Upper lobe of right lung (tissue), 1 donor: ENCODE measurements at regions not wholly inside any gene's neighbourhood (a gene's known extent, or its start where the extent isn't known, plus 50 kb on each side); places are given as distances from the start of the nearest gene placed in this dataset.
"Not testable (repeated sequence)": the region's sequence is repeated elsewhere in the genome, so short reads cannot be mapped to it uniquely, and the experiment has no call there.

ENCODE experiments used
- ATAC-seq: fragments of 200-7000 bp; cut with Tn5 transposase; one replicate; pipeline ENCODE4 v1.9.1; 2020; ENCODE audit warnings: mild to moderate bottlenecking, moderate library complexity
- DNase-seq: peaks from one replicate; pipeline ENCODE4 v3.0.0-alpha.2; 2020
- H3K27ac ChIP-seq: fragments of 200-600 bp; one replicate; pipeline ENCODE4 v1.8.0; 2022
- H3K27me3 ChIP-seq: fragments of 200-600 bp; one replicate; pipeline ENCODE4 v1.8.0; 2022; ENCODE audit warnings: mild to moderate bottlenecking
- H3K36me3 ChIP-seq: fragments of 200-600 bp; one replicate; pipeline ENCODE4 v1.8.0; 2022
- H3K4me1 ChIP-seq: fragments of 200-600 bp; one replicate; pipeline ENCODE4 v1.8.0; 2022
- H3K4me3 ChIP-seq: fragments of 200-600 bp; one replicate; pipeline ENCODE4 v1.8.0; 2022; ENCODE audit warnings: mild to moderate bottlenecking
- H3K9me3 ChIP-seq: fragments of 200-600 bp; one replicate; pipeline ENCODE4 v1.8.0; 2022
- intact Hi-C: fragments of 100-400 bp; cut with DNase I; formaldehyde crosslinking; loops from one replicate; pipeline ENCODE4 v1.11.0; 2022
- TF ChIP-seq, protein P1 (sequence below): fragments of 200-600 bp; IDR thresholded peaks from one replicate; pipeline ENCODE4 v1.8.0; 2022; ENCODE audit warnings: antibody characterized with exemption
- donor health status: DM: no; HTN: yes; CAD: no; lungs with severe emphysema.

DNA sequence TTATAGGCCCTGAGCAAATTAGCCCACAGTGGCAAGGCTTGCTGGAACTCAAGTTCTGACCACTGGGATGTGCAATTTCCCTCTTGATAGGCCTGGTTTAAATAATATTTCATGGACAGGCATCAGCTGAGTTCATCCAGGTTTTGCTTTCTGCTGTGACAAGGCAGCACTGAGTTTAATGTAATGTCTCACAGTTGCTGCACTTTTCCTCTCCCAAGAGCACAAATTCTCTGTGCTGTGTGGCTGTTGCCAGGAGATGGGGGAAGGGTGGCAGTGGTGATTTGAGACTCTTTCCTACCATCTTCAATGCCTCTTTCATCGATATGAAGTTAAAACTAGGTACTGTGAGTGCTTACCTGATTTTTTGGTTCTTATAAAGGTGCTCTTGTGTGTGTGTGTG, 272.8 kb upstream of the STXBP6 start:
- ATAC-seq (no peak), DNase-seq (no peak)
- no peaks in the 10 kb centered on the region for H3K4me1 ChIP-seq
- H3K36me3 ChIP-seq: no peaks in the 10 kb centered on the region
- no peaks in the 10 kb centered on the region for H3K27me3 ChIP-seq
- intact Hi-C loops: no loop called here
- H3K9me3 ChIP-seq: no peaks in the 10 kb centered on the region
- H3K27ac ChIP-seq: no peak overlapping the region
- H3K4me3 ChIP-seq: no peak overlapping the region
- TF ChIP-seq, protein P1, sequence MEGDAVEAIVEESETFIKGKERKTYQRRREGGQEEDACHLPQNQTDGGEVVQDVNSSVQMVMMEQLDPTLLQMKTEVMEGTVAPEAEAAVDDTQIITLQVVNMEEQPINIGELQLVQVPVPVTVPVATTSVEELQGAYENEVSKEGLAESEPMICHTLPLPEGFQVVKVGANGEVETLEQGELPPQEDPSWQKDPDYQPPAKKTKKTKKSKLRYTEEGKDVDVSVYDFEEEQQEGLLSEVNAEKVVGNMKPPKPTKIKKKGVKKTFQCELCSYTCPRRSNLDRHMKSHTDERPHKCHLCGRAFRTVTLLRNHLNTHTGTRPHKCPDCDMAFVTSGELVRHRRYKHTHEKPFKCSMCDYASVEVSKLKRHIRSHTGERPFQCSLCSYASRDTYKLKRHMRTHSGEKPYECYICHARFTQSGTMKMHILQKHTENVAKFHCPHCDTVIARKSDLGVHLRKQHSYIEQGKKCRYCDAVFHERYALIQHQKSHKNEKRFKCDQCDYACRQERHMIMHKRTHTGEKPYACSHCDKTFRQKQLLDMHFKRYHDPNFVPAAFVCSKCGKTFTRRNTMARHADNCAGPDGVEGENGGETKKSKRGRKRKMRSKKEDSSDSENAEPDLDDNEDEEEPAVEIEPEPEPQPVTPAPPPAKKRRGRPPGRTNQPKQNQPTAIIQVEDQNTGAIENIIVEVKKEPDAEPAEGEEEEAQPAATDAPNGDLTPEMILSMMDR: no peak

DNA sequence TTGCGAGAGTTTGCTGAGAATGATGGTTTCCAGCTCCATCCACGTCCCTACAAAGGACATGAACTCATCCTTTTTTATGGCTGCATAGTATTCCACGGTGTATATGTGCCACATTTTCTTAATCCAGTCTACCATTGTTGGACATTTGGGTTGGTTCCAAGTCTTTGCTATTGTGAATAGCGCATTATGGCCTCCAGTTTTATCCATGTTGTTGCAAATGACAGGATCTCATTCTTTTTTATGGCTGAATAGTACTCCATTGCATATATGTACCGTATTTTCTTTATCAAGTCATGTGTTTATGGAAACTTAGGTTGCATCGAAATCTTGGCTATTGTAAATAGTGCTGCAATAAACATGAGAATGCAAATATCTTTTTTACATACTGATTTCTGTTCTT, 266.1 kb upstream of the STXBP6 start:
- H3K27me3 ChIP-seq, DNase-seq, intact Hi-C loops, H3K9me3 ChIP-seq, ATAC-seq, H3K4me1 ChIP-seq, H3K4me3 ChIP-seq, H3K27ac ChIP-seq, H3K36me3 ChIP-seq: not testable (repeated sequence)

DNA sequence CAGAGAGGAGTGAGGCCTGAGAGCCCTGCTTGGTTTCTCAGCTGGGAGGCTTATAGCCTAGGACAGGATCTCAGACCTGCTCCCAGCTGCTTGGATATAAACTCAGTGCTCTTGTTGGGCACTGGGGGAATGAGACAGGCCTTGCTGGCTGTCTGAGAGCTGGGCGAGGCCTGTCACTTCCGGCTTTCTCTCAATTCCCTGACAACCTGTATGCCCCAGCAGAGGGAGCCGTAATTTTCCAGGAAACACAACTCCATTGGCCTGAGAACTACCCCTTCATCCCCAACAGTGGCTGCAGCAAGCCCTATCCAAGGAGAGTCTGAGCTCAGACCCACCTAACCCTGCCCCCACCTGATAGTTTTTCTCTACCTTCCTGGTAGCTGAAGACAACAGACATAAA, 258.3 kb upstream of the STXBP6 start:
- DNase-seq (no peak), ATAC-seq (no peak)
- Histone ChIP-seq H3K4me3 (no peak overlapping the region), H3K27me3 (no peaks in the 10 kb centered on the region), H3K27ac (no peak overlapping the region), H3K36me3 (no peaks in the 10 kb centered on the region), H3K4me1 (no peaks in the 10 kb centered on the region), H3K9me3 (no peaks in the 10 kb centered on the region)
- TF ChIP-seq, protein P1: no peak
- intact Hi-C loops: no loop called here

DNA sequence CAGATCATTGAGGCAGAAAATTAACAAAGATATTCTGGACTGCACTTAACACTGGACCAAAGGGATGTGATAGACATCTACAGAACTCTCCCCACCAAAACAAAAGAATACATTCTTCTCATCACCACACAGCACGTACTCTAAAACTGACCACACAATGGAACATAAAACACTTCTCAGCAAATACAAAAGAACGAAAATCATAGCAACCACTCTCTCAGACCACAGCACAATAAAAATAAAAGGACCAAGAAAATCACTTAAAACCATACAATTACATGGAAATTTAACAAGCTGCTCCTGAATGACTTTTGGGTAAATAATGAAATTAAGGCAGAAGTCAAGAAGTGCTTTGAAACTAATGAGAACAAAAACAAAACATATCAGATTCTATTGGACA, 254.0 kb upstream of the STXBP6 start:
- H3K27me3 ChIP-seq: no peaks in the 10 kb centered on the region
- no peaks in the 10 kb centered on the region for H3K4me1 ChIP-seq
- intact Hi-C loops: no loop called here
- no peak for DNase-seq
- no peaks in the 10 kb centered on the region for H3K9me3 ChIP-seq
- no peaks in the 10 kb centered on the region for H3K36me3 ChIP-seq
- H3K27ac ChIP-seq: no peak overlapping the region
- TF ChIP-seq, protein P1: no peak
- no peak for ATAC-seq
- no peak overlapping the region for H3K4me3 ChIP-seq

DNA sequence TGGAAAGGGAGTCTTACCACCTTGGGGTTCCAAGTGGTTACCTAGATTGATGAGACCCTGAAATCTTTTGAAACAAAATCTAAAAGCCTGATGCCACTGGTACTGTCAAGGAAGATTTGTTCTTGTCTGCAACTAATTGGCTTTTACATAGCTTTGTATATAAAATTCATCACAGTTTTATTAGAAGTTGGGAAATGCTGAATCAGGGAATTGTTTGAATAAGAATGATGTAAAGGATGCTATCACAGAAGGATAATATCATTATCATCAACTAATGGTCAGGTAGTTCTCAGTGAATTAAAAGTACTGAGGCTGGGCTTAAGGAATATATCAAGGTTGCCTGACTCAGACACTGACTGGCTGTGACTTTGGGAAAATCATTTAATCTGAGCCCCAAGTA, 248.3 kb upstream of the STXBP6 start:
- TF ChIP-seq, protein P1: no peak
- Histone ChIP-seq H3K4me3 (no peak overlapping the region), H3K36me3 (no peaks in the 10 kb centered on the region), H3K27me3 (no peaks in the 10 kb centered on the region), H3K4me1 (no peaks in the 10 kb centered on the region), H3K9me3 (no peaks in the 10 kb centered on the region), H3K27ac (no peak overlapping the region)
- DNase-seq: no peak
- ATAC-seq: no peak
- intact Hi-C loops: no loop called here

DNA sequence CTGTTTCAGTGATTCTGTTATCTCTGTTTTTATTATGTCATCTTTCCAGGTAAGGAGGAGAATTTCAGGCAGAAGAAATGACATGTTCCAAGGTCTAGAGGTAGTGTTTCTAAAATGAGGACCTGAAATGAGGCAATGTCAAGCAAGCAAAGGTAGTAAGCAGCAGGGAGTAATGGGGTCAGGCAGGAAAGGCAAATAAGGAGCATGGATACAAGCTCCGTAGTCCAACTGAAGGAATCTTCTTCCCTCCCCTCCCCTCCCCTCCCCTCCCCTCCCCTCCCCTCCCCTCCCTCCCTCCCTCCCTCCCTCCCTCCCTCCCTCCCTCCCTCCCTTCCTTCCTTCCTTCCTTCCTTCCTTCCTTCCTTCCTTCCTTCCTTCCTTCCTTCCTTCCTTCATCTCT, 240.2 kb upstream of the STXBP6 start:
- DNase-seq, H3K4me3 ChIP-seq, H3K27ac ChIP-seq, H3K9me3 ChIP-seq, intact Hi-C loops, H3K27me3 ChIP-seq, H3K4me1 ChIP-seq, H3K36me3 ChIP-seq, ATAC-seq: not testable (repeated sequence)

DNA sequence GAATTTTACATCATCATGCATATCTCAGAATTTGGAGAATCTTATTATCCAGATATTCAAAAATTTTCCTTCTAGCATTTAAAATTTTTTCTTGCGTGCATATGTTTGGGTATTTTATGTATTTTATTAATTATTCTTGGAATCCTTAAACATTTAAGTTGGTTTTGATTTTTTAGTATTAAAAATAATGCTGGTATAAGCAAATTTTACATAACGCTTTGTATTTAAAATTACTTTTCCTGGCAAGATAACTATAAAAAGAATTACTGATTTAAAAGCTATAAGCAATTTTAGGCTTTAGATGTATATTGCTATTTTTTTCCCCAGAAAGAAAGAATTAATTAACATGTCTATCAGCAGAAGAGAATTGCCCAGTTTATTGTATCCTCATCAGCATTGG, 224.6 kb upstream of the STXBP6 start:
- no peak overlapping the region for H3K27ac ChIP-seq
- ATAC-seq: no peak

More for the DNA sequence above, 224.6 kb upstream of the STXBP6 start:
- Histone ChIP-seq H3K27me3 (no peaks in the 10 kb centered on the region), H3K4me1 (no peaks in the 10 kb centered on the region), H3K36me3 (no peaks in the 10 kb centered on the region), H3K4me3 (no peak overlapping the region), H3K9me3 (no peaks in the 10 kb centered on the region)
- intact Hi-C loops: no loop called here
- TF ChIP-seq, protein P1: no peak
- DNase-seq: no peak
